H54 (cell line): ENCODE measurements at regions not wholly inside any gene's neighbourhood (a gene's known extent, or its start where the extent isn't known, plus 50 kb on each side); places are given as distances from the start of the nearest gene placed in this dataset.
A peak's percentile ranks its signal among the peaks of the same experiment; 100 is the strongest.
"Not testable (repeated sequence)": the region's sequence is repeated elsewhere in the genome, so short reads cannot be mapped to it uniquely, and the experiment has no call there.

ENCODE experiments used
- DNase-seq: peaks from one replicate; pipeline ENCODE4 v3.0.0; 2011; ENCODE audit warnings: low spot score, mixed read lengths; ENCODE audit not compliant: insufficient read length
- FAIRE-seq: peaks from 3 replicates; lab custom pipeline; 2011; peaks lifted over from hg19 to GRCh38; lab: Jason Lieb, UNC
- POLR2A ChIP-seq: IDR thresholded peaks from 2 replicates; pipeline ENCODE4 v1.6.1; 2011; ENCODE audit warnings: low read depth, mild to moderate bottlenecking, low read length

DNA sequence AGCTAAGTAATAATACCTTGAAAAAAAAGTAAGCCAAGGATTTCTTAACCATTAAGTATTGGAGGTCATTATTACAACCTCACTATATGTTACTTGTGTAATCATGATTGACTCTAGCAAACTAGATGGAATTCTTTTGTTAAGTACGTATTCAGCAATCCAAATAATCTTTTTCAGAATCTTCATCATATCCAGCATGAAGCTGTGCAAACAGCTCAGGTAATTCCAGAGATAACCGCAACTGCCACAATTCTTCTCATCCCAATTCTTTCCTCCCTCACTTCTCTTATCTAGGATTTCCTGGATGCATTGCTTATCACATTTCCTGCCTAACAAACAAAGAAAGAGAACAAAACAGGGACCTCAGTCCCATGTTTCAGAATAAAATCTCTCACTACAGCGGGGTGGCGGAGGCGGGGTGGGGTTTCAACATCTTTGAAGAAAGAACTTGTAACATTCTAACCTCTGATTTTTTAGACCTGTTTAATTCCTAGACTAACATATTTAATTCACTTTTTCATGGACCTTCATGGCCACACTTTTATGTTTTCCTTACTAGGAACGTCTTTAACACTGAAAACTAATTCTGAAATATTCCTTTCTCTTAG is 156.5 kb downstream of the POM121L12 start:
- no peak for DNase-seq
- no peak for TF ChIP-seq POLR2A
- FAIRE-seq: no peak

DNA sequence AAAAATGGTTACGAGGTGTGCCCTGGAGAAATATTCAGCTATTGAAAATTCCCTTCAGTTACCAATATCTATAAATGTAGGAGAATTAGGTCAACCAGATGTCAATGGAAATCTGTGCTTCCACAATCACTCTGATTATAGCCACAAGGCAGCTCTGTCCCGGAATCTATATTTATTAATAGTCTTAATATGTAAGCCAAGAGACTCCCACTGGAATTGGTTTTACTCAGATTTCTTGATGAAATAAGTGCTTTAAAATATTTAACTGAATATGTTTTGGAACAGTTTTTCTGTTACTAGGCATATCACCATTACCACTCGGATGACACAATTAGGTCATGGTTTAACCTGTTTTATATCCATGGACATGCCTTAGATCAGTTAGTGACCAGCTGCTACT is 169.6 kb downstream of the POM121L12 start:
- DNase-seq: no peak
- TF ChIP-seq POLR2A: no peak
- FAIRE-seq: no peak

DNA sequence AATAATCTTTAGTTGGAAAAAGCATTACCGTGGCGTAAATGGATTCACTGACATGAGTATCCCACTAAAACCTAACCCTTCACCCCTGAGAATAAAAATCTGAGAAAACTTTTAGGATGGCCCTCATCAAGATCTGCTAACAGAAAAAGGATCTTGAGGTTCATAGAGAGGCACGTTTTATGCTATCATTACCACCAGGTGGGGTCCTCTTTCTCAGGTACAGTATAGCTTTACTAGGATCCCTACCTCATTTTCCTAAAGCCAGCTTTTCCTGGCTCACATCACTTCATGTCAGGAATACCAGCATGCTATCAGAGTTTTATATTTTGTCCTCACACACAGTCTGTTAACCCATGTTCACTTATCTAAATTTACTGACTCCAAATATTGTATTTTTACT is 173.7 kb downstream of the POM121L12 start:
- no peak for FAIRE-seq
- no peak for TF ChIP-seq POLR2A
- DNase-seq: no peak

DNA sequence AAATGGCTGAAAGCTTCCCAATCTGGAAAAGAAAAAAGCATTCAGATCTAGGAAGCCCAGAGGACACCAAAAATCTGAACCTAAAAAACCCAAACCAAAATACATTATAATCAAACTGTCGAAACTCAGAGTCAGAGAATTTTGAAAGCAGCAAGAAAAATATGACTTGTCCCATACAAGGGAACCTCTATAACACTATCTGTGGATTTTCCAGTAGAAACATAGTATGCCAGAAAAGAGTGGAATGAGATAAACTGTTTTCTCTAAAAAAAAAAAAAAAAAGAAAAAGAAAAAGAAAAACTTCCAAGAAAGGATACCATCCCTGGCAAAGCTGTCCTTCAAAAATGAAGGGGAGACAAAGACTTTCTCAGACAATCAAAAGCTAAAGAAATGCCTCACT is 179.0 kb downstream of the POM121L12 start:
- no peak for TF ChIP-seq POLR2A
- no peak for DNase-seq
- FAIRE-seq: no peak

DNA sequence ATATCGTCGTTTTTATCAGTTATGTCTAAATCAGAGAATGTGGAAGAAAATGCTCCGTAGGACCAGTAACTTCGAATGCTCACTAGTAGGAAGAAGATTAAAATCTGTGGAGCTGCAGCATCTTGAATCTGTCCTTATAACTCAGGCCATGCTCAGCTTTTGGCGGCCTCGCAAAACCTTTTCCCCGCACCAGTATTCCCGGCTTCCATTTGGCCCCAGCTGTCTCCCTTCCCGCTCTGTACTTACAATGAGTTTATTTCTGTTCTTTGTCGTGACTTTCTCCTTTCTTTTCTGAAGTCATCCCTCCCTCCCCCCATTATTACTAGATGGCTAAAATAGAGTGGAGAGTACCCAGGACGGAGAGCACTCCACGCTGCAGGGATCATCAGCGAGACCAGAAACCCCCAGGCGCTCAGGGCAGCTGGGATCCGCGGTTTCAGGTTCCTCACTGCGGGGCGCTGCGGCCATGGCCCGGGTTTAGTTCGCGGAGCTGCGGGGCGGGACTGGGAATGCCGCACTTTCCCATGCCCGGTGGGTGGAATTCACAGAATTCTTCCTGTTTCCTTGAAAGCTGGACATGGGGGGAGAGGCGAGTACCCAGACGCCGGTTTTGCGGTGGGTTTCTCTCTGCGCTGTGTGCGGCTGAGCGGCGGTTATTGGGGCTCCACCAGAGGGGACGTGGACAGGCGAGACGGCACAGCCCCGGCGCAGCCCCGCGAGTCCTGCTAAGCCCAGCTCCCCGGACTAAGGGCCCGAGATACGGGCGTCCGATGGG is 183.5 kb downstream of the POM121L12 start:
- FAIRE-seq: no peak
- TF ChIP-seq POLR2A: no peak
- DNase-seq: no peak

DNA sequence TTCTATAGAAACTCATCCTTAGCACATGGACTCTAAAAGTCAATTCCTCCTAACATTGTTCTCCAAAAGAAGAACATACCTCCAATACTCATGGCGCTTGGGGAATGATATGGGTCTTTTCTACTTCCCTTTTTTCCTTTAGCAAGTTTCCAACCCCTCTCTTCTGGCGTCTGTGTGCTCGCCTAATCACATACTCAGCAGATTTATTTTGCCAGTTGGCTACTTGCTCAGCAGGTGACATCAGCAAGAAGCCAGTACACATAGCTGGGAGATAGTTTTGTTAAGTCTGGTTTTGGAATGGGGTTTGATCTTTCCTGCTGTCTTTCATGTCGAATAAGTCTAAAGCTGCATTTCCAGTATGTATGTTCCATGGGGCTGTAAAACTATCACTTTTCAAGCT is 193.8 kb downstream of the POM121L12 start:
- FAIRE-seq: peak; percentile 6
- TF ChIP-seq POLR2A: no peak
- no peak for DNase-seq

DNA sequence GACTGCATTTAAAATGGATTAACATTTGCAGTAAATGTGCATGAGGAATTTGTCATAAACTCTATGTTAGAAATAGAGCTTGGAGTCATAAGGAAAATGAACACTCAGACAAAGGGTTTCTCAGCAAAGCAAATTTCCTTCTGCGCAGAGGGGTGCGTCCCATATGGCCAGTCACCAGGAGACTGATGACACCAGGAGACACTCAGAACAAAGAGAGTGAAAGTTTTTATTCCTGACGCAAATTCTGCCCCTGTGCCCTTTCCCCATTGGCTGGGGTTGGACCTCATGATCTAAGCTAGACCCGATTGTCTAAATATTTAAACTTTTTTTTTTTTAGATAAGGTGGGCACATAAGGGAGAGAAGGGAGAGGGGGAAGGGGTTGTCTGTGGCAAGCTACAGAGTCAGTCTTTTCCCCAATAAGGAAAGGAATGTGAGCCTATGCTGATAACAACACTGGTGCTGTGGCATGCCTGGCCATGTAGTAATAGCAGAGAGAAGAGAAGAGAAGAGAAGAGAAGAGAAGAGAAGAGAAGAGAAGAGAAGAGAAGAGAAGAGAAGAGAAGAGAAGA is 202.0 kb downstream of the POM121L12 start:
- no peak for TF ChIP-seq POLR2A
- DNase-seq: no peak
- no peak for FAIRE-seq

DNA sequence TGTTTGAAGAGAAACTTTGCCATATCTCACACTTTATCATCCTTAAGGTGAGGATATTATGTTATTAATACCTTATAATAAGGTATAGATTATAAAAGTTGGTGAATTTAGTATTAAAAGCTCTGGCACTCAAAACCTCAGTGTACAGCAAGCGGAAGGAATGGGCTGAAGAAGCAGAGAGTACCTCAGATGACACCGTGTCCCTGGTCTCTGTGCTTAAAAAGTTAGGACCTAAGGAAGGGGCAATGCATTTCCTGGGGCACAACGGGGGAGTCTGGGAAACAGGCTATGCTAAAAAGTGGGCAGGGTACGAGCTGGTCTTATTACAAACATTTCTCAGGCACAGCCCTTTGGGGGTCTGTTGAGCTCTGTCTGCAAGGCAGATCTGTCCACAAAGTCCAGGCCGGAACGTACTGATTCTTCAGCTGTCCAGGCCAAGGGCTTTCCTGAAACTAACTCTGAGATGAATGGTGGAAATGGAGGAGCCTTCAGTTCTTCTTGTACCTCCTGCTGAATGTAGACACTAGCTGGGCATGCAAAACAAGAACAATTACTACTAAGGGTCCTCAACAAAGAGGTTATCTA is 202.7 kb downstream of the POM121L12 start:
- no peak for TF ChIP-seq POLR2A
- no peak for FAIRE-seq

DNA sequence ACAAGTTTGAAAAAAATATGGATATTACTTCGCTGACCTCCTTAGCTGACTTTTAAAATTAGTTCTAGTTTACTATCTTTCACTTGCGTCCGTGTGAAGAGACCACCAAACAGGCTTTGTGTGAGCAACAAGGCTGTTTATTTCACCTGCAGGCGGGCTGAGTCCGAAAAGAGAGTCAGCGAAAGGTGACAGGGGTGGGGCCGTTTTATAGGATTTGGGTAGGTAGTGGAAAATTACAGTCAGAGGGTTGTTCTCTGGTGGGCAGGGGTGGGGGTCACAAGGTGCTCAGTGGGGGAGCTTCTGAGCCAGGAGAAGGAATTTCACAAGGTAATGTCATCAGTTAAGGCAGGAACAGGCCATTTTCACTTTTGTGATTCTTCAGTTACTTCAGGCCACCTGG is 203.7 kb downstream of the POM121L12 start:
- not testable (repeated sequence) for DNase-seq, FAIRE-seq

More for the DNA sequence above, 202.7 kb downstream of the POM121L12 start:
- no peak for DNase-seq

DNA sequence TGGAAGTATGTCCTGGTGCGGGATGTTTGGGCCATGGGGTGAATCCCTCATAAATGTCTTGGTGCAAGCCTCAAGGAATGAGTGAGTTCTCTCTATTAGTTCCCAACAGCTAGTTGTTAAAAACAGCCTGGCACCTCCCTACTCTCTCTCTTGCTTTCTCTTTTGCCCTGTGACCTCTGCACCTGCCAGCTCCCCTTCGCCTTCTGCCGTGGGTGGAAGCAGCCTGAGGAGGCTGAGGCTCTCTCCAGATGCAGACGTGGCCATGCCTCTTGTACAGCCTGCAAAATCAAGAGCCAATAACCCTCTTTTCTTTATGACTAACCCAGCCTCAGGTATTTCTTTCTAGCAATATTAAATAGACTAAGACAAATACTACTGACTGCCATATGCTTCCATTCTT is 210.3 kb downstream of the POM121L12 start:
- FAIRE-seq (no peak), DNase-seq (no peak)
- no peak for TF ChIP-seq POLR2A

DNA sequence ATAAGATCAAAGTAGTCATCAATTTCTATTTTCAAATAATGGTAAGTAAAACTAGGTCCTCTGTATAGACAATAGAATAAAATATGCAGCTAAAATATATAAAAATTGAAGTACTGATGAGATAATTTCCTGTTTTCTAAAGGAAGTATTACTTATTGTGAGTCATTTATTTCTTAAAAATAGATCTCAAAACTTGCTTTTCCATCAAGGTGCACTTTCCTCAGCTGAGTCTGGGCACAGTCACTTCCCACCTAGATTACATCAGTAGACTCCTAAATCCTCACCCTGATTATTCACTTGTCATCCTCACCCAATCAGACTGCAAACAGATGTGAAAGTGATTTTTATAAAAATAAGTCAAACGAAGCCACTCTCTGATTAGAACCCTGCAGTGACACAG is 211.5 kb downstream of the POM121L12 start:
- DNase-seq (no peak), FAIRE-seq (no peak)
- TF ChIP-seq POLR2A: no peak

DNA sequence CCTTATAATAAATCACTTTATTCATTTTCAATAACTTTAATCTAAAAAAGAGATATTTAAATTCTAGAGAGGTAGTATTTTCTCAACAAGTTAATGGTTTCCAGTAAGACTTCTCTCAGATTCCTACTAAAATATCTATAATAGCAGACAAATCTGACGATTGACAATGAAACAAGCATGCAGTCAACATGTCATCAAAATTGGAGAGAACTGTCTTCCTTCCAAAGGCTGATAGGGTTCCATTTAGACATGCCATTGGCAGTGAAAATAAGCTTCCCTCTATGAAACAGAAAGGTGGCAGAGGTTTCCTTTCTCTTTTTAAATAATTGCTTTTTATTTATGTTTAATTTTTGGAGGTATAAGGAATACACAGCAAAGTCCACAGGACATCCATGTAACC is 217.1 kb downstream of the POM121L12 start:
- no peak for TF ChIP-seq POLR2A
- FAIRE-seq (no peak), DNase-seq (no peak)

DNA sequence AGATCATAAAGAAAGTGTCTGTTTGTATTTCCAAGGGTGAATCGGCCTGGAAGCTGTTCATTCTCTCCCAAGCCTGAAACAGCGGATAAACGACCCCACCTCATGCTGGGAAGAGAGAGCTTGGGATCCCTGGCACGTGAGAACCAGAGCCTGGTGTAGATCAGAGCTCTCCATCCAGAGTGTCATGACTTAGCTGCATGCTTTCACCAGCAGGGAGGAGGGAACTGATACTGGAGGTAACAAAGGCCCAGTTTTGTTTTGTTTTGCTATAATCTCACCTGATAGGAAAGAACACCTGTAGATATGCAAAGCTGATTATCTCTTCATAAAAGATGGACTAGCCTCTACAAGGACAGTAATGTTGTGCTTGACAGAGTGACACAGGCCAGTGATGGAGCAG is 236.6 kb downstream of the POM121L12 start:
- peak; percentile 70 for FAIRE-seq
- DNase-seq: no peak
- no peak for TF ChIP-seq POLR2A

DNA sequence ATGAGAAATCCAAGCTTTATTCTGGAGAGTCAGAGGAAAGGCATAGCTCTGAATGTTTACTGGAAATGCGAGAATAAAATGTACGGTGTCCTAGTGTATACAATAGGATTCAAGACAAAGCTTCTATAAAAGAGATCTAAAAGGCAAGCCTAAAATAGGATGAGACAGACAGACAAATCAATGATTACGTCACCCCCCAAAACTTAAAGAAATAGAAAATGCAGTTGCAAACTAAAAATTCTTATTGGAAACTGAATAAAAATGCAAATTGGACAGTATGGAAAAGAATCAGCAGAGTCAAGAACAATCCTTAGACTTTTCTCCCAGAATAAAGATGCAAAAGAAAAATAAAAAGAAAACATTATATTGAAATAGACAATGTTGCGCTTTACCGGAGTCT is 245.9 kb downstream of the POM121L12 start:
- FAIRE-seq: no peak

More for the DNA sequence above, 245.9 kb downstream of the POM121L12 start:
- DNase-seq: no peak
- no peak for TF ChIP-seq POLR2A
